ENCODE measurements at regions not wholly inside any gene's neighbourhood (a gene's known extent, or its start where the extent isn't known, plus 50 kb on each side); places are given as distances from the start of the nearest gene placed in this dataset.

DNA sequence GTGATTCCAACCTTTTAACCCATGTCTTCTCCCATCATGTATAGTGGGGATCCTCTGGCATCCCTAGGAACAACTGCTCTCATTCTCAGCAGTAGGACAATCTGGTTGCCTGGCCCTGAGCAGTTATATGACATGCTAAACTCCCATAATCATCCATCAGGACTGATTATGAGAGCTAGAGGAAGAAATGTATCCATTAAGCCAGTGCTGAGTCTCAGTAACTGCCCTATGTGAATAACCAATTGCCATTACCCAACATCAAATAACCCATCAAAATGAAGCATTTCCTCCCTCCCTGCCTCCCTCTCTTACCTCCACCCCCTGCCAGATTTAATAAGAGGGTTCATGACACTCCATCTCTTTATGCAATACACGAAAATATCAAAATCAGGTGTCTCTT lies 277.6 kb downstream of the NXPE2 start:
- TF ChIP-seq, protein P1, sequence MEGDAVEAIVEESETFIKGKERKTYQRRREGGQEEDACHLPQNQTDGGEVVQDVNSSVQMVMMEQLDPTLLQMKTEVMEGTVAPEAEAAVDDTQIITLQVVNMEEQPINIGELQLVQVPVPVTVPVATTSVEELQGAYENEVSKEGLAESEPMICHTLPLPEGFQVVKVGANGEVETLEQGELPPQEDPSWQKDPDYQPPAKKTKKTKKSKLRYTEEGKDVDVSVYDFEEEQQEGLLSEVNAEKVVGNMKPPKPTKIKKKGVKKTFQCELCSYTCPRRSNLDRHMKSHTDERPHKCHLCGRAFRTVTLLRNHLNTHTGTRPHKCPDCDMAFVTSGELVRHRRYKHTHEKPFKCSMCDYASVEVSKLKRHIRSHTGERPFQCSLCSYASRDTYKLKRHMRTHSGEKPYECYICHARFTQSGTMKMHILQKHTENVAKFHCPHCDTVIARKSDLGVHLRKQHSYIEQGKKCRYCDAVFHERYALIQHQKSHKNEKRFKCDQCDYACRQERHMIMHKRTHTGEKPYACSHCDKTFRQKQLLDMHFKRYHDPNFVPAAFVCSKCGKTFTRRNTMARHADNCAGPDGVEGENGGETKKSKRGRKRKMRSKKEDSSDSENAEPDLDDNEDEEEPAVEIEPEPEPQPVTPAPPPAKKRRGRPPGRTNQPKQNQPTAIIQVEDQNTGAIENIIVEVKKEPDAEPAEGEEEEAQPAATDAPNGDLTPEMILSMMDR (IDR thresholded peaks at IDR 0.05) = no peak
- no peak for TF ChIP-seq POLR2A (IDR thresholded peaks at IDR 0.05)

Measured in adrenal gland (tissue), 5 donors.